ENCODE measurements at regions not wholly inside any gene's neighbourhood (a gene's known extent, or its start where the extent isn't known, plus 50 kb on each side); places are given as distances from the start of the nearest gene placed in this dataset.

GRCh38 chr19:33906578-33907335, 110.1 kb downstream of the KCTD15 start:
- CTCF ChIA-PET, result interaction anchor here (1.0 kb wide), 1 partner anchor 66 kb away, joined by 3 read pairs; no protein-coding TSS in a partner anchor
- no peak overlapping the region for H3K27ac ChIP-seq (ENCODE audit: low read length)
- BruUV-seq (replicated peaks), result no TSS peak

GRCh38 chr19:33910922-33911321, 114.3 kb downstream of the KCTD15 start:
- Histone ChIP-seq H3K9me3 (ENCODE audit: control insufficient read depth, insufficient read depth, low read depth, low read length) (no peaks in the 10 kb centered on the region), H3K4me1 (ENCODE audit: control insufficient read depth, insufficient read depth, low read length) (no peaks in the 10 kb centered on the region), H3K27me3 (ENCODE audit: control insufficient read depth, insufficient read depth, low read length) (peaks cover 3% of the 10 kb centered on the region; the same call in 1 of the 2 replicates), H3K27ac (ENCODE audit: low read length) (no peak overlapping the region), H3K36me3 (ENCODE audit: control insufficient read depth, insufficient read depth, low read length) (no peaks in the 10 kb centered on the region), H3K4me3 (ENCODE audit: low read depth in 2 of 2, low read length in 2 of 2) (no peak overlapping the region)
- intact Hi-C loops (cut with micrococcal nuclease; ENCODE audit: unreplicated experiment), result no loop called here
- ChIA-PET POLR2A (no interaction called here), CTCF (no interaction called here)
- ATAC-seq, result no peak
- in situ Hi-C loops (cut with HindIII; ENCODE audit: low pct_unique_long_range_greater_than_20kb, low sequenced_read_pairs), result no loop called here
- TF ChIP-seq REST (IDR thresholded peaks at IDR 0.05; ENCODE audit: insufficient read depth in 1 of 2, low read depth in 2 of 2, low read length in 1 of 2) (no peak), CTCF (IDR thresholded peaks at IDR 0.05) (no peak), POLR2AphosphoS5 (IDR thresholded peaks at IDR 0.05; ENCODE audit: low read depth, low read length) (no peak), SIN3A (IDR thresholded peaks at IDR 0.05; ENCODE audit: borderline replicate concordance, insufficient read depth, low read depth, low read length) (no peak), TCF7L2 (IDR thresholded peaks at IDR 0.05; ENCODE audit: low read depth, low read length) (no peak)
- DNase-seq (ENCODE audit: low read depth, low spot score), result no peak
- BruUV-seq (replicated peaks), result no TSS peak

More at GRCh38 chr19:33906578-33907335, 110.1 kb downstream of the KCTD15 start:
- in situ Hi-C loops (cut with HindIII; ENCODE audit: low pct_unique_long_range_greater_than_20kb, low sequenced_read_pairs), result no loop called here
- H3K36me3 ChIP-seq (ENCODE audit: control insufficient read depth, insufficient read depth, low read length), result no peaks in the 10 kb centered on the region
- DNase-seq (ENCODE audit: low read depth, low spot score) (no peak), ATAC-seq (peak; percentile 47)
- intact Hi-C loops (cut with micrococcal nuclease; ENCODE audit: unreplicated experiment), result no loop called here
- peaks cover 15% of the 10 kb centered on the region; the same call in 1 of the 2 replicates for H3K4me1 ChIP-seq (ENCODE audit: control insufficient read depth, insufficient read depth, low read length)
- H3K27me3 ChIP-seq (ENCODE audit: control insufficient read depth, insufficient read depth, low read length), result peaks cover 3% of the 10 kb centered on the region; the same call in 1 of the 2 replicates
- H3K9me3 ChIP-seq (ENCODE audit: control insufficient read depth, insufficient read depth, low read depth, low read length), result no peaks in the 10 kb centered on the region
- TF ChIP-seq POLR2AphosphoS5 (IDR thresholded peaks at IDR 0.05; ENCODE audit: low read depth, low read length) (no peak), REST (IDR thresholded peaks at IDR 0.05; ENCODE audit: insufficient read depth in 1 of 2, low read depth in 2 of 2, low read length in 1 of 2) (no peak), SIN3A (IDR thresholded peaks at IDR 0.05; ENCODE audit: borderline replicate concordance, insufficient read depth, low read depth, low read length) (no peak)
- POLR2A ChIA-PET, result interaction anchor here (0.6 kb wide), 1 partner anchor 506 kb away, joined by 4 read pairs; no protein-coding TSS in a partner anchor
- H3K4me3 ChIP-seq (ENCODE audit: low read depth in 2 of 2, low read length in 2 of 2), result peak overlapping the region; percentile 37 to 44
